Spleen (tissue), 11 donors: ENCODE measurements at regions not wholly inside any gene's neighbourhood (a gene's known extent, or its start where the extent isn't known, plus 50 kb on each side); places are given as distances from the start of the nearest gene placed in this dataset.

ENCODE experiments used
- DNase-seq: peaks from one replicate; pipeline ENCODE4 v3.0.0-alpha.2; 2020
- H3K27ac ChIP-seq, 8 donors: fragments of 200-600 bp; sonication (generic) in 7 of 8; 1 replicate in 4 of 8; 2 replicates in 4 of 8; pipeline versions ENCODE4 v1.5.0 to v1.8.0; 2016 to 2021; ENCODE audit warnings: inconsistent platforms in 4 of 8, mild to moderate bottlenecking in 4 of 8, moderate library complexity in 1 of 8
- H3K27me3 ChIP-seq, 7 donors: fragments of 200-600 bp; sonication (generic) in 6 of 7; replicated peaks in 1 of 7; 1 replicate in 4 of 7; 2 replicates in 3 of 7; pipeline versions ENCODE4 v1.5.0 to v1.8.0; 2016 to 2021; ENCODE audit warnings: inconsistent platforms in 3 of 7, mild to moderate bottlenecking in 1 of 7
- H3K36me3 ChIP-seq, 6 donors: fragments of 200-600 bp; sonication (generic) in 5 of 6; 1 replicate in 4 of 6; 2 replicates in 2 of 6; pipeline versions ENCODE4 v1.5.0 to v1.8.0; 2016 to 2021; ENCODE audit warnings: inconsistent platforms in 2 of 6
- H3K4me1 ChIP-seq, 6 donors: fragments of 200-600 bp; sonication (generic) in 5 of 6; 1 replicate in 3 of 6; 2 replicates in 3 of 6; pipeline versions ENCODE4 v1.5.0 to v1.8.0; 2016 to 2021; ENCODE audit warnings: inconsistent platforms in 3 of 6
- H3K4me3 ChIP-seq, 8 donors: fragments of 200-600 bp; sonication (generic) in 7 of 8; 1 replicate in 4 of 8; 2 replicates in 4 of 8; pipeline versions ENCODE4 v1.5.0 to v1.8.0; 2016 to 2021; ENCODE audit warnings: inconsistent platforms in 4 of 8, mild to moderate bottlenecking in 4 of 8, moderate library complexity in 2 of 8
- H3K9me3 ChIP-seq, 8 donors: fragments of 200-600 bp; sonication (generic) in 7 of 8; 1 replicate in 4 of 8; 2 replicates in 4 of 8; pipeline versions ENCODE4 v1.5.0 to v1.8.0; 2016 to 2021; ENCODE audit warnings: inconsistent platforms in 4 of 8
- POLR2A ChIP-seq, 3 donors: fragments of 450-650 bp; IDR thresholded peaks; one replicate each; pipeline ENCODE4 v1.5.1; 2017; ENCODE audit warnings: antibody characterized with exemption in 3 of 3, mild to moderate bottlenecking in 1 of 3
- POLR2AphosphoS5 ChIP-seq, 3 donors: sonication (generic); formaldehyde crosslinking; IDR thresholded peaks; one replicate each; pipeline ENCODE4 v1.5.1; 2017; ENCODE audit warnings: antibody characterized with exemption in 3 of 3
- WGBS, 5 donors: extraction: QIAGEN DNeasy Blood & Tissue Kit in 3 of 5; methylation state at CpG; one replicate each; pipeline versions ENCODE4 v1.1.5 to v1.1.7; 2013 to 2018; 5-methylcytosine and 5-hydroxymethylcytosine counted together
- intact Hi-C: fragments of 100-400 bp; cut with DNase I; formaldehyde crosslinking; loops from one replicate; pipeline ENCODE4 v1.15.0; 2023; ENCODE audit warnings: low total_unique reads
- TF ChIP-seq, protein P1 (sequence below), 11 experiments: fragments of 200-600 bp in 7 of 11; fragments of 450-650 bp in 4 of 11; sonication (generic) in 4 of 11; IDR thresholded peaks in 8 of 11; conservative IDR thresholded peaks in 3 of 11; 1 replicate in 7 of 11; 2 replicates in 4 of 11; pipeline versions ENCODE4 v1.4.0 to v1.8.0; 2016 to 2021; ENCODE audit warnings: antibody characterized with exemption in 11 of 11, inconsistent platforms in 4 of 11, mild to moderate bottlenecking in 1 of 11
- donor health status: healthy with polysubstance abuse.
- donor health status: DM: no; HTN: no; CAD: no; lungs with moderate emphysema.
- donor health status: DM: no; HTN: no; CAD: no.
- donor health status: Bipolar disorder and iron deficiency.
- donor health status: healthy.
- donor health status: DM: no; HTN: no; CAD: no.
- donor health status: DM: yes; HTN: yes; CAD: no.

DNA sequence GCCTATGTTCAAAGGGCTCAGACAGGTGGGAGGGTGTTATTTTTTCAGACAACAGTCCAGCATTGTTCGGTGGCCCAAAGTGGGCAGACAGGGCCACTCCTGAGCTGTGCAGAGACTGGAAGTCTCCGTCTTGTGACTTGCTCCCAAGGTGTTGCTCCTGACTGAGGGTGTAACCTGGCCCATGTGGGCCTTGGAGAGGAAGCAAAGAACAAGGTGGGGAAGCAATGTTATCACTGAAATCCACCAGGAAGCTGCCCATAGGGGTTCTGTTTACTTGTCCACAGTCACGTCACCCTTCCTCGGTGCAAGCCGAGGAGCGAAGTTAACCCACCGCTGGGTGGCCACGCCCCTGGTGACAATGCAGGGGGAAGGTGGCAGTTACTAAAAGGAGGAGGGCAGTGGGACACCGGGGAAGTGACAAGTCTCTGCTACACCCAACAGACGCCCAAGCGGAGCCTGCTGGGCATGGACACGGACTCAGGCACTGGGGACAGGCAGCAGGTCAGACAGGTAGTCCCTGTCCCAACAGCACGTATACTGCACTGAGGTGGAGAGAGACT lies 311.6 kb upstream of the MKI67 start:
- intact Hi-C loops = no loop called here
- Histone ChIP-seq H3K36me3 (no peaks in the 10 kb centered on the region), H3K4me1 (no peaks in the 10 kb centered on the region), H3K27ac (no peak overlapping the region), H3K9me3 (no peaks in the 10 kb centered on the region), H3K4me3 (no peak overlapping the region), H3K27me3 (peaks cover 0 to 42% (median 0%) of the 10 kb centered on the region in 7 donors)
- WGBS, 5 donors = 75 to 85% (median 78%) methylated on average over 13 of the region's 13 CpGs
- TF ChIP-seq, protein P1, sequence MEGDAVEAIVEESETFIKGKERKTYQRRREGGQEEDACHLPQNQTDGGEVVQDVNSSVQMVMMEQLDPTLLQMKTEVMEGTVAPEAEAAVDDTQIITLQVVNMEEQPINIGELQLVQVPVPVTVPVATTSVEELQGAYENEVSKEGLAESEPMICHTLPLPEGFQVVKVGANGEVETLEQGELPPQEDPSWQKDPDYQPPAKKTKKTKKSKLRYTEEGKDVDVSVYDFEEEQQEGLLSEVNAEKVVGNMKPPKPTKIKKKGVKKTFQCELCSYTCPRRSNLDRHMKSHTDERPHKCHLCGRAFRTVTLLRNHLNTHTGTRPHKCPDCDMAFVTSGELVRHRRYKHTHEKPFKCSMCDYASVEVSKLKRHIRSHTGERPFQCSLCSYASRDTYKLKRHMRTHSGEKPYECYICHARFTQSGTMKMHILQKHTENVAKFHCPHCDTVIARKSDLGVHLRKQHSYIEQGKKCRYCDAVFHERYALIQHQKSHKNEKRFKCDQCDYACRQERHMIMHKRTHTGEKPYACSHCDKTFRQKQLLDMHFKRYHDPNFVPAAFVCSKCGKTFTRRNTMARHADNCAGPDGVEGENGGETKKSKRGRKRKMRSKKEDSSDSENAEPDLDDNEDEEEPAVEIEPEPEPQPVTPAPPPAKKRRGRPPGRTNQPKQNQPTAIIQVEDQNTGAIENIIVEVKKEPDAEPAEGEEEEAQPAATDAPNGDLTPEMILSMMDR (IDR thresholded peaks at IDR 0.05 in 8 of 11, conservative IDR thresholded peaks at IDR 0.05 in 3 of 11) = no peak
- TF ChIP-seq POLR2AphosphoS5 (IDR thresholded peaks at IDR 0.05) (no peak), POLR2A (IDR thresholded peaks at IDR 0.05) (no peak)
- DNase-seq = no peak

DNA sequence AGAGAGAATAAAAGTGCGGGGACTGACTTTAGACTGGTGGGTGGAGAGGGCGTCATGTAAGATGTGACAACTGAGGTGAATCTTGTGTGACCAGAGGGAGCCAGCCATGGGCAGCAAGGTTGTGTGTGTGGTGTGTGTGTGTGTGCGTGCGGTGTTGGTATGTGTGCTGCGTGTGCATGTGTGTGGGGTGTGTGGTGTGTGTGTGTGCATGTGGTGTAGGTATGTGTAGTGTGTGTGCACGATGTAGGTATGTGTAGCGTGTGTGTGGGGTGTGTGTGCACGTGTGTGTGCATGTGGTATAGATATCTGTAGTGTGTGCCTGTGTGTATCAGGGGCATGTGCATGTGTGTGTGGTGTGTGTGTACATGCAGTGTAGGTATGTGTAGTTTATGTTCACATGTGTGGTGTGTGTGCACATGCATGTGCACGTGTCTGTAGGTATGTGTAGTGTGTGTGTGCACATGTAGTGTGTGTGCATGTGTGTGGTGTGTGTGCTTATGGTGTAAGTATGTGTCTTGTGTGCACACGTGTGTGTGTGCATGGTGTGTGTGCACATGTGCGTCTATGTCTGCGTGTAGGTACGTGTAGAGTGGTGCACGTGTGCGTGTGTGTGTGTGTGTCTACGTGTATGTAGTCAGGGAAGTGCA lies 312.3 kb upstream of the MKI67 start:
- DNase-seq = no peak
- Histone ChIP-seq H3K4me3 (no peak overlapping the region), H3K4me1 (no peaks in the 10 kb centered on the region), H3K9me3 (no peaks in the 10 kb centered on the region), H3K27ac (no peak overlapping the region), H3K36me3 (no peaks in the 10 kb centered on the region), H3K27me3 (peaks cover 0 to 40% (median 0%) of the 10 kb centered on the region in 7 donors)
- intact Hi-C loops = no loop called here
- TF ChIP-seq, protein P1 (IDR thresholded peaks at IDR 0.05 in 8 of 11, conservative IDR thresholded peaks at IDR 0.05 in 3 of 11) = no peak
- TF ChIP-seq POLR2A (IDR thresholded peaks at IDR 0.05) (no peak), POLR2AphosphoS5 (IDR thresholded peaks at IDR 0.05) (no peak)
- WGBS, 5 donors = 88 to 94% (median 91%) methylated on average over 16 of the region's 16 CpGs

GRCh38 chr10:128440513-128441160 lies 314.4 kb upstream of the MKI67 start:
- Histone ChIP-seq H3K4me1 (no peaks in the 10 kb centered on the region), H3K27ac (no peak overlapping the region)

More at GRCh38 chr10:128440513-128441160, 314.4 kb upstream of the MKI67 start:
- Histone ChIP-seq H3K4me3 (no peak overlapping the region), H3K36me3 (no peaks in the 10 kb centered on the region), H3K9me3 (no peaks in the 10 kb centered on the region), H3K27me3 (peaks cover 0 to 19% (median 0%) of the 10 kb centered on the region in 7 donors)
- intact Hi-C loops = no loop called here
- TF ChIP-seq POLR2AphosphoS5 (IDR thresholded peaks at IDR 0.05) (no peak), POLR2A (IDR thresholded peaks at IDR 0.05) (no peak)
- TF ChIP-seq, protein P1 (IDR thresholded peaks at IDR 0.05 in 8 of 11, conservative IDR thresholded peaks at IDR 0.05 in 3 of 11) = no peak
- WGBS, 5 donors = 58 to 77% (median 61%) methylated on average over 3 to 11 of the region's 11 CpGs
- DNase-seq = no peak
